Body of pancreas (tissue), 4 donors: ENCODE measurements at regions not wholly inside any gene's neighbourhood (a gene's known extent, or its start where the extent isn't known, plus 50 kb on each side); places are given as distances from the start of the nearest gene placed in this dataset.

ENCODE experiments used
- CTCF ChIP-seq, 7 experiments: fragments of 450-650 bp in 4 of 7; fragments of 200-600 bp in 3 of 7; sonication (generic) in 3 of 7; IDR thresholded peaks; one replicate each; pipeline ENCODE4 v1.5.1; 2016 to 2019; ENCODE audit warnings: antibody characterized with exemption in 7 of 7
- POLR2A ChIP-seq, 3 donors: fragments of 450-650 bp; IDR thresholded peaks; one replicate each; pipeline ENCODE4 v1.6.1; 2016; ENCODE audit warnings: antibody characterized with exemption in 3 of 3, mild to moderate bottlenecking in 2 of 3

GRCh38 chr16:64196444-64196843 is 925.4 kb downstream of the CDH11 start:
- TF ChIP-seq CTCF (IDR thresholded peaks at IDR 0.05) (no peak), POLR2A (IDR thresholded peaks at IDR 0.05) (no peak)
